GM12872 (cell line): ENCODE measurements at regions not wholly inside any gene's neighbourhood (a gene's known extent, or its start where the extent isn't known, plus 50 kb on each side); places are given as distances from the start of the nearest gene placed in this dataset.

ENCODE experiments used
- TF ChIP-seq, protein P1 (sequence below): IDR thresholded peaks from 3 replicates; pipeline ENCODE4 v1.5.1; 2011; ENCODE audit warnings: low read depth, mild to moderate bottlenecking, low read length, moderate library complexity; ENCODE audit not compliant: insufficient read depth

DNA sequence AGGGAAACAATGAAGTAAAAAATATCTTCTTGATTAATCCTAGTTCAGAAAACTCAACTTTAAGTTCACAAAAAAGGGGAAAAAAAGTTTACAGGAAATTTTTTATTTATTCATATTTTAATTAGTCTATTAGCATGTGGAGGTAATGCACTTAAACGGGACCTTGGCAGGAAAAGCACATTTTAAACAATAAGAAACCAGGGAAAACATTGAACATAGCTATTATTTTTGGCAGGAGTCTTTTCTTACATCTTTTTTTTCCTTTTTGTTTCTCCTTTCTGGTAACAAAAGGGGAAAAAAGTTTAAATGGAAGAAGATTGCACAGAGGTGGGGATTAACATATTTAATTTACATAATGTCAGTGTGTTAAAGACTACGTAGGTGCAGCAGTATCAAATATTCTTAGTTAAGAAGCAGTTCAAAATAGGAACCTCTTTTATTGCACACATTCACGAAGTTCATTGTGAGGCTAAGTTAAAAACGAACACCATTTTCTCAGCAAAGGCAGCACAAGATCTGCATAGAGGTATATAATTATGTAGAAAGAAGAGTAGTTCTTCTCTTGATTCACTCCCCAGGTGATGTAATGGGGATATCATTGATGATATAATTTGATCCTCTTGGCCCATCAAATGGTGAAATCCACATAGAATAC lies 940.5 kb downstream of the CDH11 start:
- TF ChIP-seq, protein P1, sequence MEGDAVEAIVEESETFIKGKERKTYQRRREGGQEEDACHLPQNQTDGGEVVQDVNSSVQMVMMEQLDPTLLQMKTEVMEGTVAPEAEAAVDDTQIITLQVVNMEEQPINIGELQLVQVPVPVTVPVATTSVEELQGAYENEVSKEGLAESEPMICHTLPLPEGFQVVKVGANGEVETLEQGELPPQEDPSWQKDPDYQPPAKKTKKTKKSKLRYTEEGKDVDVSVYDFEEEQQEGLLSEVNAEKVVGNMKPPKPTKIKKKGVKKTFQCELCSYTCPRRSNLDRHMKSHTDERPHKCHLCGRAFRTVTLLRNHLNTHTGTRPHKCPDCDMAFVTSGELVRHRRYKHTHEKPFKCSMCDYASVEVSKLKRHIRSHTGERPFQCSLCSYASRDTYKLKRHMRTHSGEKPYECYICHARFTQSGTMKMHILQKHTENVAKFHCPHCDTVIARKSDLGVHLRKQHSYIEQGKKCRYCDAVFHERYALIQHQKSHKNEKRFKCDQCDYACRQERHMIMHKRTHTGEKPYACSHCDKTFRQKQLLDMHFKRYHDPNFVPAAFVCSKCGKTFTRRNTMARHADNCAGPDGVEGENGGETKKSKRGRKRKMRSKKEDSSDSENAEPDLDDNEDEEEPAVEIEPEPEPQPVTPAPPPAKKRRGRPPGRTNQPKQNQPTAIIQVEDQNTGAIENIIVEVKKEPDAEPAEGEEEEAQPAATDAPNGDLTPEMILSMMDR, result no peak

DNA sequence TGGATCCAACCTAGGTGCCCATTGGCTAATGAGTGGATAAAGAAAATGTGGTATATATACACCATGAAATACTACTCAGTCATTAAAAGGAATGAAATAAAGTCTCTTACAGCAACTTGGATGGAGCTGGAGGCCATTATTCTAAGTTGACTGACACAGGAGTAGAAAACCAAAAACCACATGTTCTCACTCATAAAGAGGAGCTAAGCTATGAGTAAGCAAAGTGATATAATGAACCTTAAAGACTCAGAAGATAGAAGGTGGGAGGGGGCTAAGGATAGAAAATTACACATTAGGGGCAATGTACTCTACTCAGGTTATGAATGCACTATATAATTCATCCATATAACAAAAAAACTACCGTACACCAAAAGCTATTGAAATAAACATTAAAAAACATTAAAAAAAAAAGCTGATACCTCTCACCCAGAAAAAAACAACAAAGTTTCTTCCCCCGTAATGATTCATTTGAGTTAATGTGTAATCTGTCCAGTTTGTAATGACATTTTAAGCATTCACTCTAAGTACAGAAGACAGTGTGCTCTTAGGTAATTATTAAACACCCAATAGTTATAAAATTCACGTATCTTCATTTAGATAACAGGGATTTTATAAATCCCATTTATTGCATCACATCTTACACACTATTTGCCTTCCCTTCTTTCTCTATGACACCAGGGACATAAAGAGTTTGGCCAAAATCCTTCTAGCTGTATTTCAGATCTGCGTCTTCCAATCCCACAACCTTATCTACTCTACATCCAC lies 941.5 kb downstream of the CDH11 start:
- TF ChIP-seq, protein P1, result no peak

DNA sequence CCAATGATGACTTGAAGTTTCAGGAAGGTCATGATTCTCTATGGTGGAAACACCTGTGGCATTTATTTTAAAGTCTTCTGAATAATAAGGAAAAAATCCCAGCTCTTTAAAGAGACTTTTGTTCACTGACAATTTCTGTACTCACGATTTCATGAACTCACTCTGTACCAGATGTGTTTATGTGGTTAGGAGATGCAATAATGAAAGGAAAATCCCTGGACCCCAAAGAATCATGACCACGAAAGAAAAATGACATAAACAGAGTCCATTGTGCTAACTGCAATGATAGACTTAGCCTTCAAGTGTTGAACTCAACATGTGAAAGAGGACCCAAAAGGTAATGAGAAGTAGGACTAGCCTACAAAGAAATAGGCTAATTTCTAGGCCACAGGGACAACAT lies 947.5 kb downstream of the CDH11 start:
- TF ChIP-seq, protein P1, result no peak

DNA sequence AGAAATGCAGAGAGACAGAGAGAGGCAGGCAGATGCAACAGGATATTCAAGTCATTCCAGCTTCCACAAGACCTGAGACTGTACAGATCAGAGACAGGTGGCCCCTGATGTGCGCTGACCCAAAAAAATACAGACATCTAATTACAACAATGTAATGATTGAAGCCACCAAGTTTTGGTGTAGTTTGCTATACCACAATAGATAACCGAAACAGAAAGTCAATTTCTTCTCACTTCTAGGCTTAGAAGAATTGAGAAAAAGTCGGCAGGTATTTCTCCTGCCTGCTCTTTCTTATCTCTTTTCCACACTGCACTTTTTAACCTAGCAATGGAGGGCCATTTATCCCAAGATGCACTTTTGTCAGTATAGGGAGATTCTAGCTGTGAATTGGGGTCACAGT lies 949.2 kb downstream of the CDH11 start:
- TF ChIP-seq, protein P1, result no peak

DNA sequence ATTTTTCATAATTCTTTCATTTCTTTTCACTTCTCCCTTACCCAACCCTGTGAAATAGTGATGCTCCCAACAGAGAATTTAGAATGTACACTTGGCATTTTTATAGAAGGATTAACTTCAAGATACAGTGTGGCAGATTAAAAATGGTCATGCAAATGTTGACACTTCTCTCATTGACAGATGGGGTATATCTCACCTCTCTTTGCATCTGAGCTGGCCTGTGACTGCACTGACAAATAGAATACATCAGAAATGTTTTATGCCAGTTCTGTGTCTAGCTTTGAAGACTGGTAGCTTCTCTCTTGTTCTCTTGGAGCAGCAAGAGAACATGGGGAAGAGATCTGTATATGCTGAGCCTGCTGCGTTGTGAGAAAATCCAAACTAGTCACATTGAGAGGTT lies 949.6 kb downstream of the CDH11 start:
- TF ChIP-seq, protein P1, result no peak

DNA sequence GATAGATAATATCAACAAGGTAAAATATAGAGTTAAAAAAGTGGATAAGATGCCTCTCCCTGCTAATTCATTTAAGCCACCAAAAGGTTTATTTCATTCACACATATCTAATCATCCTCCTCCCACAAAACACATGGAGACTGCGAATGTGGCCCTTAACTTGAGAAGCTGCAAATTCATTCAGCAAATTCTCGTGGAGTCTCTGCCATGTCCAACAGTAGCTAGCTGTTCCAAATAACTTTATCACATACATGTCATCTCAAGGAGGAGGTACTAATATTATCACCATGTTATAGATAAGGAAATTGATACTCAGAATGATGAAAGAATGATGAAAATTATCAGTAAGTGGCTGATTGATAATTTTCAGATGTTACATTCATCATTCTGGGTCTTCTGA lies 950.2 kb downstream of the CDH11 start:
- TF ChIP-seq, protein P1, result no peak

DNA sequence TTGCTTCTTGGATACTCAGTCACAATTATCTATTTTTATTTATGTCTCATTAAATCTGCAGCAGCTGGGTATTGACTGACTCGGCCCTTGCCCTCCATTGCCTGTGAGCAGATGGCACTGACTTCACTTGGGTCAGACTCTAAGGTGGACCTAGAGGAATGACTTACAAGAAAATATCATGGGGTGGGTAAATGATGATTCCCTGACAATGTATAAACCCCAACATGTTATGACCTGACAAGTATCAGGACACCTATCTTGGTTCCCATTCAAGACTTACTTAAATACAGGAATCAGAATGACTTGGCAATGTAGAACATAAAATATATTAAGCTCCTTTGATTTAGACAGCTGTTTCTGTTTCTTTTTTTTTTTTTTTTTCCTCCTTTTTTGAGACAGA lies 953.5 kb downstream of the CDH11 start:
- TF ChIP-seq, protein P1, result no peak
